Testis (tissue), 2 donors: ENCODE measurements at regions not wholly inside any gene's neighbourhood (a gene's known extent, or its start where the extent isn't known, plus 50 kb on each side); places are given as distances from the start of the nearest gene placed in this dataset.

Experiments
- POLR2A ChIP-seq: fragments of 450-650 bp; IDR thresholded peaks from one replicate; pipeline ENCODE4 v1.6.1; 2017; ENCODE audit warnings: antibody characterized with exemption, mild to moderate bottlenecking, moderate library complexity
- TF ChIP-seq, protein P1 (sequence below), 3 experiments: fragments of 450-650 bp in 2 of 3; fragments of 200-600 bp in 1 of 3; sonication (generic) in 1 of 3; IDR thresholded peaks; one replicate each; pipeline ENCODE4 v1.5.1; 2016 to 2019; ENCODE audit warnings: antibody characterized with exemption in 3 of 3, mild to moderate bottlenecking in 2 of 3, moderate library complexity in 1 of 3

DNA sequence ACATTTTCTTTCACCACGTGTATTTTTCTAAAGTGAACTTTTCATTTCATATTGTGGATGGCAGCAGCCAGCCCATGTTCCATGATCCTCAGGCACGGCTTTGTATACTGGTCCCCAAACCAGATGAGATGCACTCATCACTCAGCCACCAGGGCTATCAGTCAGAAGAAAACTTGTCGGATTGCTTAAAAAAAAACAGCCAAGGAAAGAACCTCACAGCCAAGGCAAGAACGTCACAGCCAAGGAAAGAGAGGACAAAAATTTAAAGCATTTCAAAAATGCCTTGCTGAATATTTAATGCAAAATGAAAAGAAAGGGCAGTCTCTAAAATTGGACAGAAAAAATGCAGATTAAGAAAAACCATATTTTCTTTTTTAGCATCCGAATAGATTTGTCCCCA, 333.3 kb downstream of the PDGFC start:
- TF ChIP-seq POLR2A = no peak
- TF ChIP-seq, protein P1, sequence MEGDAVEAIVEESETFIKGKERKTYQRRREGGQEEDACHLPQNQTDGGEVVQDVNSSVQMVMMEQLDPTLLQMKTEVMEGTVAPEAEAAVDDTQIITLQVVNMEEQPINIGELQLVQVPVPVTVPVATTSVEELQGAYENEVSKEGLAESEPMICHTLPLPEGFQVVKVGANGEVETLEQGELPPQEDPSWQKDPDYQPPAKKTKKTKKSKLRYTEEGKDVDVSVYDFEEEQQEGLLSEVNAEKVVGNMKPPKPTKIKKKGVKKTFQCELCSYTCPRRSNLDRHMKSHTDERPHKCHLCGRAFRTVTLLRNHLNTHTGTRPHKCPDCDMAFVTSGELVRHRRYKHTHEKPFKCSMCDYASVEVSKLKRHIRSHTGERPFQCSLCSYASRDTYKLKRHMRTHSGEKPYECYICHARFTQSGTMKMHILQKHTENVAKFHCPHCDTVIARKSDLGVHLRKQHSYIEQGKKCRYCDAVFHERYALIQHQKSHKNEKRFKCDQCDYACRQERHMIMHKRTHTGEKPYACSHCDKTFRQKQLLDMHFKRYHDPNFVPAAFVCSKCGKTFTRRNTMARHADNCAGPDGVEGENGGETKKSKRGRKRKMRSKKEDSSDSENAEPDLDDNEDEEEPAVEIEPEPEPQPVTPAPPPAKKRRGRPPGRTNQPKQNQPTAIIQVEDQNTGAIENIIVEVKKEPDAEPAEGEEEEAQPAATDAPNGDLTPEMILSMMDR (IDR thresholded peaks at IDR 0.05) = no peak
